ENCODE measurements at regions not wholly inside any gene's neighbourhood (a gene's known extent, or its start where the extent isn't known, plus 50 kb on each side); places are given as distances from the start of the nearest gene placed in this dataset.
"Not testable (repeated sequence)": the region's sequence is repeated elsewhere in the genome, so short reads cannot be mapped to it uniquely, and the experiment has no call there.

- H3K4me2 ChIP-seq (ENCODE audit: low read length); CTCF ChIA-PET; H3K4me3 ChIP-seq (ENCODE audit: low read length); H2AFZ ChIP-seq (ENCODE audit: low read length); H3K9me3 ChIP-seq (ENCODE audit: low read length); H3K9me2 ChIP-seq (replicated peaks; ENCODE audit: low read length); ATAC-seq; H3K4me1 ChIP-seq (ENCODE audit: insufficient read depth, low read length); H4K20me1 ChIP-seq (ENCODE audit: low read length); H3K79me2 ChIP-seq (ENCODE audit: low read length); BruUV-seq (replicated peaks); POLR2A ChIA-PET (ENCODE audit: unreplicated experiment); intact Hi-C loops (cut with micrococcal nuclease); H3K9ac ChIP-seq (ENCODE audit: low read length); DNase-seq; H3K27ac ChIP-seq (ENCODE audit: low read length); H3F3A ChIP-seq (ENCODE audit: low read length, unreplicated experiment); H3K36me3 ChIP-seq (ENCODE audit: low read depth, low read length): not testable (repeated sequence)
- peaks cover 25% of the 10 kb centered on the region for H3K27me3 ChIP-seq (ENCODE audit: low read length)
Observed at GRCh38 chr1:41308520-41308919, 52.7 kb upstream of the FOXO6 start.

- ATAC-seq (no peak), DNase-seq (no peak)
- Histone ChIP-seq H4K20me1 (ENCODE audit: low read length) (no peaks in the 10 kb centered on the region), H3K9me2 (replicated peaks; ENCODE audit: low read length) (no peaks in the 10 kb centered on the region), H3K4me1 (ENCODE audit: insufficient read depth, low read length) (no peaks in the 10 kb centered on the region), H3K9me3 (ENCODE audit: low read length) (no peaks in the 10 kb centered on the region), H3K27me3 (ENCODE audit: low read length) (peaks cover 41% of the 10 kb centered on the region), H2AFZ (ENCODE audit: low read length) (no peak overlapping the region), H3K4me2 (ENCODE audit: low read length) (no peak overlapping the region), H3K79me2 (ENCODE audit: low read length) (no peaks in the 10 kb centered on the region), H3F3A (ENCODE audit: low read length, unreplicated experiment) (no peaks in the 10 kb centered on the region), H3K9ac (ENCODE audit: low read length) (no peak overlapping the region), H3K36me3 (ENCODE audit: low read depth, low read length) (no peaks in the 10 kb centered on the region), H3K4me3 (ENCODE audit: low read length) (no peak overlapping the region), H3K27ac (ENCODE audit: low read length) (no peak overlapping the region)
- POLR2A ChIA-PET (ENCODE audit: unreplicated experiment), result no interaction called here
- no TSS peak for BruUV-seq (replicated peaks)
- TF ChIP-seq CTCF (conservative IDR thresholded peaks at IDR 0.05; ENCODE audit: low read depth, low read length) (no peak), EZH2phosphoT487 (IDR thresholded peaks at IDR 0.05; ENCODE audit: borderline replicate concordance, low read length) (no peak), EZH2 (IDR thresholded peaks at IDR 0.05; ENCODE audit: low read length, unreplicated experiment) (no peak)
- CTCF ChIA-PET, result no interaction called here
- intact Hi-C loops (cut with micrococcal nuclease), result no loop called here
Observed at GRCh38 chr1:41305576-41306363, 55.5 kb upstream of the FOXO6 start.

GRCh38 chr1:41296506-41296905 lies 54.4 kb upstream of the SCMH1 start:
- TF ChIP-seq EZH2phosphoT487 (IDR thresholded peaks at IDR 0.05; ENCODE audit: borderline replicate concordance, low read length) (no peak), EZH2 (IDR thresholded peaks at IDR 0.05; ENCODE audit: low read length, unreplicated experiment) (no peak), CTCF (conservative IDR thresholded peaks at IDR 0.05; ENCODE audit: low read depth, low read length) (no peak)
- no peak overlapping the region for H3K4me2 ChIP-seq (ENCODE audit: low read length)
- no peaks in the 10 kb centered on the region for H3K36me3 ChIP-seq (ENCODE audit: low read depth, low read length)
- intact Hi-C loops (cut with micrococcal nuclease), result no loop called here
- H3F3A ChIP-seq (ENCODE audit: low read length, unreplicated experiment), result no peaks in the 10 kb centered on the region
- POLR2A ChIA-PET (ENCODE audit: unreplicated experiment), result no interaction called here
- peaks cover 40% of the 10 kb centered on the region for H3K27me3 ChIP-seq (ENCODE audit: low read length)
- no peaks in the 10 kb centered on the region for H3K9me2 ChIP-seq (replicated peaks; ENCODE audit: low read length)
- no peak overlapping the region for H3K27ac ChIP-seq (ENCODE audit: low read length)
- H3K4me3 ChIP-seq (ENCODE audit: low read length), result no peak overlapping the region
- no peak for DNase-seq
- no peak for ATAC-seq
- CTCF ChIA-PET, result interaction anchor here (0.6 kb wide), 1 partner anchor 12 kb away, joined by 4 read pairs; no protein-coding TSS in a partner anchor
- H3K9ac ChIP-seq (ENCODE audit: low read length), result no peak overlapping the region
- H2AFZ ChIP-seq (ENCODE audit: low read length), result no peak overlapping the region
- no TSS peak for BruUV-seq (replicated peaks)
- no peaks in the 10 kb centered on the region for H3K9me3 ChIP-seq (ENCODE audit: low read length)
- no peaks in the 10 kb centered on the region for H3K4me1 ChIP-seq (ENCODE audit: insufficient read depth, low read length)
- H3K79me2 ChIP-seq (ENCODE audit: low read length), result no peaks in the 10 kb centered on the region
- H4K20me1 ChIP-seq (ENCODE audit: low read length), result no peaks in the 10 kb centered on the region
